B cell (primary cell): ENCODE measurements at regions not wholly inside any gene's neighbourhood (a gene's known extent, or its start where the extent isn't known, plus 50 kb on each side); places are given as distances from the start of the nearest gene placed in this dataset.

Experiments
- CTCF ChIP-seq: fragments of 200-600 bp; IDR thresholded peaks from one replicate; pipeline ENCODE4 v1.8.0; 2022; ENCODE audit warnings: antibody characterized with exemption, mild to moderate bottlenecking
- EZH2 ChIP-seq: IDR thresholded peaks from 2 replicates; pipeline ENCODE4 v1.6.1; 2012; ENCODE audit warnings: borderline replicate concordance, low read depth, mild to moderate bottlenecking, moderate library complexity, low read length; ENCODE audit not compliant: insufficient read depth, poor library complexity, severe bottlenecking

DNA sequence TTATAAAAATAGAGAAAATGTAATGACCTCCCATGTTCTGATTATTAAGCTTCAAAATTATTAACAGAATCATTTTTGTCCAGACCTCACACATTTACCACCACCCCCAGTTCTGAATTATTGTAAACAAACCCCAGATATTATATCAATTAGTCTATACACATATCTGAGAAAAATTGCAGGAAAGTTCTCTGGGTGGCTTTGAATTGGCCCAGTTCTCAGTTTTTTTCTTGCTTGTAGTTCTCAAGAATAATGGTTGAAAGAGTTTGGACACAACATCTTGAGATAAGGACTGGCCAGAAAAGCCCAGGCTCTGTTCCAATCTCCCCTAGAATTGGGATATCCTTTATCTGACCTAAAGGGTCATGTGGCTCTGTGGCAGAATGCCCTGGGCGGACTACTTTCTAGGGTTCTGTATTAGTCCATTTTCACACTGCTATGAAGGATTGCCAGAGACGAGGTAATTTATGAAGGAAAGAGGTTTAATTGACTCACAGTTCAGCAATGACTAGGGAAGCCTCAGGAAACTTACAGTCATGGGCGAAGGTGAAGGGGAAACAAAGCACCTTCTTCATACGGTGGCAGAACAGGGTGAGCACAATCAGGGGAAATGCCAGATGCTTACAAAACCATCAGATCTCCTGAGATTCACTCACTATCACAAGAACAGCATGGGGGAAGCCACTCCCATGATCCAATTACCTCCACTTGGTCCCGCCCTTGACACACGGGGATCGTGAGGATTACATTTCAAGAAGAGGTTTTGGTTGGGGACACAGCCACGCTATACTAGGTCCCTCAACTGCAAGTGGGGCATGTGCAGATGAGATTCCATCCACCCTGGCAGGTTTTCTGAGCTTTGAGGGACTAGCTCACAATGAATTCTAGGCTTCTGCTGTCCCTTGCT is 1504.6 kb upstream of the FLRT2 start:
- TF ChIP-seq CTCF (no peak), EZH2 (no peak)
